H7 (cell line): ENCODE measurements at regions not wholly inside any gene's neighbourhood (a gene's known extent, or its start where the extent isn't known, plus 50 kb on each side); places are given as distances from the start of the nearest gene placed in this dataset.

ENCODE experiments used
- DNase-seq: peaks from one replicate; pipeline ENCODE4 v3.0.0; 2012
- H3K27me3 ChIP-seq: 2 replicates; pipeline ENCODE4 v1.6.0; 2011; ENCODE audit warnings: mild to moderate bottlenecking, low read length; ENCODE audit not compliant: control insufficient read depth, insufficient read depth
- H3K36me3 ChIP-seq: replicated peaks from 2 replicates; pipeline ENCODE4 v1.5.1; 2011; ENCODE audit warnings: low read length; ENCODE audit not compliant: control insufficient read depth, insufficient read depth
- H3K4me3 ChIP-seq: 2 replicates; pipeline ENCODE4 v1.5.1; 2011; ENCODE audit warnings: low read depth, mild to moderate bottlenecking, control low read depth, low read length, moderate library complexity; ENCODE audit not compliant: insufficient read depth

GRCh38 chr12:127278351-127278750 is 988.6 kb upstream of the TMEM132C start:
- H3K27me3 ChIP-seq: peaks cover 7% of the 10 kb centered on the region; the same call in 1 of the 2 replicates
- H3K4me3 ChIP-seq: no peak overlapping the region
- no peaks in the 10 kb centered on the region for H3K36me3 ChIP-seq
- DNase-seq: no peak

GRCh38 chr12:127280393-127281275 is 986.3 kb upstream of the TMEM132C start:
- Histone ChIP-seq H3K36me3 (no peaks in the 10 kb centered on the region), H3K4me3 (no peak overlapping the region), H3K27me3 (peaks cover 7% of the 10 kb centered on the region; the same call in 1 of the 2 replicates)
- peak; percentile 91 for DNase-seq

GRCh38 chr12:127282786-127283565 is 984.0 kb upstream of the TMEM132C start:
- Histone ChIP-seq H3K27me3 (peaks cover 7% of the 10 kb centered on the region; the same call in 1 of the 2 replicates), H3K4me3 (no peak overlapping the region), H3K36me3 (no peaks in the 10 kb centered on the region)
- no peak for DNase-seq

- H3K4me3 ChIP-seq: no peak overlapping the region
- DNase-seq: no peak
- no peaks in the 10 kb centered on the region for H3K36me3 ChIP-seq
- peaks cover 4% of the 10 kb centered on the region; the same call in 1 of the 2 replicates for H3K27me3 ChIP-seq
Observed at GRCh38 chr12:127284021-127284420, 982.9 kb upstream of the TMEM132C start.

GRCh38 chr12:127284870-127285431 is 982.0 kb upstream of the TMEM132C start:
- H3K27me3 ChIP-seq: no peaks in the 10 kb centered on the region; the same call in 1 of the 2 replicates
- DNase-seq: no peak
- H3K4me3 ChIP-seq: no peak overlapping the region

GRCh38 chr12:127286281-127286680 is 980.7 kb upstream of the TMEM132C start:
- Histone ChIP-seq H3K4me3 (no peak overlapping the region), H3K27me3 (no peaks in the 10 kb centered on the region; the same call in 1 of the 2 replicates), H3K36me3 (no peaks in the 10 kb centered on the region)
- DNase-seq: no peak

More at GRCh38 chr12:127284870-127285431, 982.0 kb upstream of the TMEM132C start:
- H3K36me3 ChIP-seq: no peaks in the 10 kb centered on the region

GRCh38 chr12:127287256-127287655 is 979.7 kb upstream of the TMEM132C start:
- DNase-seq: no peak
- Histone ChIP-seq H3K4me3 (no peak overlapping the region), H3K27me3 (no peaks in the 10 kb centered on the region), H3K36me3 (no peaks in the 10 kb centered on the region)

- DNase-seq: no peak
- Histone ChIP-seq H3K27me3 (no peaks in the 10 kb centered on the region), H3K4me3 (no peak overlapping the region), H3K36me3 (no peaks in the 10 kb centered on the region)
Observed at GRCh38 chr12:127290251-127290650, 976.7 kb upstream of the TMEM132C start.

- Histone ChIP-seq H3K36me3 (no peaks in the 10 kb centered on the region), H3K4me3 (no peak overlapping the region), H3K27me3 (no peaks in the 10 kb centered on the region)
- DNase-seq: no peak
Observed at GRCh38 chr12:127292736-127293135, 974.2 kb upstream of the TMEM132C start.

GRCh38 chr12:127293507-127294310 is 973.3 kb upstream of the TMEM132C start:
- peak; percentile 61 for DNase-seq
- Histone ChIP-seq H3K27me3 (no peaks in the 10 kb centered on the region), H3K4me3 (no peak overlapping the region), H3K36me3 (no peaks in the 10 kb centered on the region)

GRCh38 chr12:127294651-127295210 is 972.2 kb upstream of the TMEM132C start:
- no peak overlapping the region for H3K4me3 ChIP-seq
- no peaks in the 10 kb centered on the region for H3K27me3 ChIP-seq
- no peaks in the 10 kb centered on the region for H3K36me3 ChIP-seq
- DNase-seq: no peak

GRCh38 chr12:127295630-127296029 is 971.3 kb upstream of the TMEM132C start:
- Histone ChIP-seq H3K27me3 (no peaks in the 10 kb centered on the region), H3K36me3 (no peaks in the 10 kb centered on the region), H3K4me3 (no peak overlapping the region)
- no peak for DNase-seq

GRCh38 chr12:127296591-127296990 is 970.4 kb upstream of the TMEM132C start:
- no peak for DNase-seq
- no peak overlapping the region for H3K4me3 ChIP-seq
- no peaks in the 10 kb centered on the region for H3K36me3 ChIP-seq
- no peaks in the 10 kb centered on the region for H3K27me3 ChIP-seq

- Histone ChIP-seq H3K36me3 (no peaks in the 10 kb centered on the region), H3K4me3 (no peak overlapping the region), H3K27me3 (no peaks in the 10 kb centered on the region)
- no peak for DNase-seq
Observed at GRCh38 chr12:127297327-127297726, 969.6 kb upstream of the TMEM132C start.
